Right cardiac atrium (tissue), 5 donors: ENCODE measurements at regions not wholly inside any gene's neighbourhood (a gene's known extent, or its start where the extent isn't known, plus 50 kb on each side); places are given as distances from the start of the nearest gene placed in this dataset.

ENCODE experiments used
- ATAC-seq, 2 donors: fragments of 200-7000 bp; cut with Tn5 transposase; one replicate each; pipeline versions ENCODE4 v1.8.0 to v1.9.1; 2020; ENCODE audit warnings: moderate library complexity in 2 of 2, mild to moderate bottlenecking in 1 of 2
- DNase-seq, 3 donors: peaks; one replicate each; pipeline ENCODE4 v3.0.0-alpha.2; 2020
- H3K27ac ChIP-seq: one replicate; pipeline ENCODE4 v1.5.1; 2013; ENCODE audit warnings: mild to moderate bottlenecking, low read length, control low read depth, moderate library complexity
- H3K27me3 ChIP-seq: one replicate; pipeline ENCODE4 v1.6.1; 2013; ENCODE audit not compliant: control insufficient read depth, insufficient read depth
- H3K4me1 ChIP-seq: one replicate; pipeline ENCODE4 v1.6.1; 2013; ENCODE audit warnings: low read length; ENCODE audit not compliant: control insufficient read depth, insufficient read depth
- H3K4me3 ChIP-seq: one replicate; pipeline ENCODE4 v1.5.1; 2013; ENCODE audit warnings: low read length, control low read depth
- H3K9me3 ChIP-seq: one replicate; pipeline ENCODE4 v1.6.1; 2013; ENCODE audit warnings: low read length; ENCODE audit not compliant: control insufficient read depth
- WGBS: extraction: QIAGEN DNeasy Blood & Tissue Kit; methylation state at CpG from one replicate; pipeline ENCODE4 v1.1.7; 2013; 5-methylcytosine and 5-hydroxymethylcytosine counted together
- intact Hi-C, 4 donors: fragments of 100-400 bp; cut with DNase I; formaldehyde crosslinking; loops; one replicate each; pipeline versions ENCODE4 v1.11.0 to v1.14.0; 2022 to 2023
- donor health status: healthy with polysubstance abuse.
- donor health status: DM: no; HTN: yes; CAD: no.
- donor health status: DM: no; HTN: no; CAD: no.
- donor health status: DM: no; HTN: yes; CAD: no; lungs with severe emphysema.
- donor health status: DM: yes; HTN: yes; CAD: no.

DNA sequence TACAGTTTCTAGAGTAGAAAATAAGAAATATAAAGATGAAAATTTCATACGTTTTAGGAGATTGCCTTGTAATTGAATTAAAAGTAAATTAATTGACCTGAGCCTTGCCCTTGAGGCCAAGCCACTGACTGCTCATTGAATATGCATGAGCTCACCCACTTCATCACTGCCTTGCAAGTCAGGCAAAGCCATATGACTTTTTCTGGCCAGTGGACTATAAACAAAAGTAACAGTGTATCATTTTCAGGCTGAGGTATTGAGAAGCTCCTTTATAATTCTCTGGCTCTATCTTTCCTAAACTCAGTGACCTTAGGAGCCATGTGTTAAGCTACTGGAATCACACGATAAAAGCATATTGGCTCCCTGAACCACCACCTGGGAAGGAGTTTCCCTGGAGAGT, 369.3 kb downstream of the NUAK1 start:
- ATAC-seq (no peak), DNase-seq (no peak)
- no peaks in the 10 kb centered on the region for H3K27me3 ChIP-seq
- no peak overlapping the region for H3K27ac ChIP-seq
- H3K4me1 ChIP-seq = peaks cover 3% of the 10 kb centered on the region
- intact Hi-C loops = no loop called here
- H3K9me3 ChIP-seq = no peaks in the 10 kb centered on the region
- WGBS = 84% methylated on average over 2 of the region's 2 CpGs
- H3K4me3 ChIP-seq = no peak overlapping the region

DNA sequence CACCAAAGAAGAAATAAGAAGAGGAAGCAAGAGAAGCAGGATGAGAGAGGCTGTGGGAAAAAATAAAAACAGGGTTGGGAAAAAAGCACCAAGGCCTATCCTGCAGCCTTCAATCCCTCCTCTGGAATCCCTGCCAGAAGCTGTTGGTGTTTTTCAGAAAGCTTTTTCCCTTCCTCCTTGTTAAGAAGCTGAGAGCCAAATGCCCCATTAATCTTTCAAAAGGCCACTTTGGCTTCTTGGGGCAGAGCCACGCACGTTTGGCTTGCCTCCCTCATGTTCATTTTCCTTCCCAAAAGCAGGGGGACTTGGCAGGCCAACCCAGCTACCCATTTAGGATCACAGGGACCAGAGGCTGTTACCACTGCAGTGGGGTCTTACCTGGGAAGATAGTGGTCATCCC, 365.3 kb downstream of the NUAK1 start:
- Histone ChIP-seq H3K27me3 (no peaks in the 10 kb centered on the region), H3K4me1 (peaks cover 3% of the 10 kb centered on the region), H3K4me3 (no peak overlapping the region), H3K27ac (no peak overlapping the region), H3K9me3 (no peaks in the 10 kb centered on the region)
- 32% methylated on average over 2 of the region's 2 CpGs for WGBS
- no peak for DNase-seq
- ATAC-seq = no peak
- intact Hi-C loops = no loop called here

DNA sequence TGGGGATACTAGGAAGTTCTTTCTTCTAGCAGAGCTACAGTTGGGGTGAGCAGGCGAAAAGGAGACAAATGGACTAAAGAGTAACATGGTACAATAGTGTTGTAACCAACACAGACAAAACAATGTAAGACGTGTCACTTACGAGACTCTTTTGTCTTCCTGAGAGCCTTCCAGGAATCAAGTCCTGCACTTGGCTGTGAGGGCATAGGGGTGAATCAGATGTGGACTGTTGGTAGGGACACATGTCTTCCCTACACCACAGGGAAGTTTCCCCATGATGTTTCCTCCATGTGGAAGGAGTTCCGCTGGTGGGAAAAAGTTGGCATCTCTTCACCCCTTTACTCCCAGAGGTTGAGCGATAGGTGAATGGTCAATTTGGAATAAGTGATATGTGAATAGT, 364.7 kb downstream of the NUAK1 start:
- ATAC-seq (no peak), DNase-seq (no peak)
- Histone ChIP-seq H3K27ac (no peak overlapping the region), H3K4me1 (peaks cover 3% of the 10 kb centered on the region), H3K4me3 (no peak overlapping the region), H3K9me3 (no peaks in the 10 kb centered on the region), H3K27me3 (no peaks in the 10 kb centered on the region)
- 75% methylated on average over 5 of the region's 5 CpGs for WGBS
- intact Hi-C loops = no loop called here

DNA sequence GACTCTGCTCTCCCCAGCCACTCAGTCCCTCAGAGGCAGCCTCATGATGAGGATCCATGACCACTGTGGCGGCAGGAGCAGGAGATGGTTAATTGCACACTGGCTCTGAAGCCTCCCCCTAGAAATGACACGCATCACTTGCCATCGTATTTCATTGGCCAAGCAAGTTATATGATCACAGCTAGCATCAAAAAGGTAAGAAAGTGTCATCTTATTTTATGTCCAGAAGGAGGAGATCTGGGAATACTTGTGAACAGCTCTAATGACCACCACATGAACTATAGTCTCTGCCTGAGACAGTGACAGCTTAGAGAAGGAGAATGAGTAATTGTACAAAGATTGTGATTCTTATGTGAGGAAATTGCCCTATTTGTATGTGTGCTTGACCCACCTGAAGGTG, 363.4 kb downstream of the NUAK1 start:
- H3K9me3 ChIP-seq = no peaks in the 10 kb centered on the region
- H3K27ac ChIP-seq = no peak overlapping the region
- ATAC-seq (peak in 1 of 2 donors; percentile 47), DNase-seq (no peak)
- no peak overlapping the region for H3K4me3 ChIP-seq
- peaks cover 3% of the 10 kb centered on the region for H3K4me1 ChIP-seq
- 46% methylated on average over 3 of the region's 3 CpGs for WGBS
- intact Hi-C loops = no loop called here
- no peaks in the 10 kb centered on the region for H3K27me3 ChIP-seq

DNA sequence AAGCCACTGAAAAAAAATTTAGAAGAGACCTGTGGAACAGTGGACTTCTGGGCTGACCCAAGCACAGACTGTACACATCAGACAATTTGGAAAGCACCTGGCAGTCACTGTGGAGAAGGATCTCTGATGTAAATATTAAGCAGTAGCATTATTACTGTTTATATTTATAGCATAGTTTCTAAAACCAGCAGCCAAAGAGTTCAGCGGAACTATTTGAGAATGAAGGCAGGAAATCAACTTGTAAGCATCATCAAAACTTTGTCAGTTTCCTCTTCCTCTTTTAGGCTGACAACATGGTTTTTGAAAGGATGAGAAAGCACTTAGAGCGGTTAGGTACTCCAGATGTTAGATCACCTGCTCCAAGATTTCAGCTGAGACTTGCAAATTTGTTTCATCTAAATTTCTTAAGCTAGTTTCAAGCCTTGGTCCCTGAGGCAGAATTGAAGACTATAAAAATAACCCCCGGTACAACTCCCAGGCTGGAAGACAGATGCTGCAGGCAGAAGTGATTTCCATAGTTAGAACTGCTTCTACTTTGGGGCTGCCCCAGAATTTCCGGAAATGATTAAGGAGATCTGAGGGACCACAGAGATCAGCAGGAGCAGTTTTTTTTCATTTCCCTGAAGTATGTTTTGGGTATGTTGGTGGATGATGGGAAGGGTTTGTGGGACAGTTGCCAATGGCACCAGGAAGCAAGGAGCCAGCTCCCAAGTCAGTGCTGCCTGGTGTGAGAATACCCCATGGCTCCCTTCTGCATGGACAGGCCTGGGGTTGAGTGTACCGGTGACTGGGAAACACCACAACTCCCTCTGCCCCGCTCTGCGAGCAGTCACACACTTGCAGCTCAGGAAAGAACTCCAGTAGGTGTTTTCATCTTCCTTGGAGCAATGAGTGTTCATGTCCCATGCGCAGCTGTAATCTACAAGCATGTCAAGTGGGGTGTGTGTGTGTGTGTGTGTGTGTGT, 354.5 kb downstream of the NUAK1 start:
- 62% methylated on average over 8 of the region's 8 CpGs for WGBS
- DNase-seq = peak in 1 of 3 donors; percentile 24
- Histone ChIP-seq H3K4me3 (no peak overlapping the region), H3K4me1 (no peaks in the 10 kb centered on the region), H3K27ac (no peak overlapping the region), H3K9me3 (no peaks in the 10 kb centered on the region), H3K27me3 (no peaks in the 10 kb centered on the region)
- peak in 1 of 2 donors; percentile 34 for ATAC-seq
- intact Hi-C loops = no loop called here

DNA sequence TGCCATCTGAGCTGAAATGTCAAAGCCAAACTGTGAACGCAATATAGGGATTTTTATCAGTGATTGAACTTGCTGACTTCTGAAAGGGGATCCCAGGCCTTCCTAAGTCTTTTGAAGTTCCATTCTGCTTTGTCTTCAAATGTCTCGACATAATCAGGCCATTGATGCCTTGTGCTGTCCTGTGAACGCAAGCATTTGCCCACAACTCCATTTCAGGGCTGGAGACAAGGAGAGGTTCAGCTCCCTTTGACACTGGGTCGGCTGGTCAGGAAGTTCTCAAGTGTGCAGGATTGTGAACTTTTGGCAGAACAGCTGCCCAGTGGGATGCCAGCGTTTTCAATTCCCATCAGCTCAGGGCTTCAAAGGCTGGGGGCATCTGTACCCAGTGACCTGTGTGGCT, 345.3 kb downstream of the NUAK1 start:
- Histone ChIP-seq H3K4me3 (no peak overlapping the region), H3K9me3 (no peaks in the 10 kb centered on the region), H3K27me3 (no peaks in the 10 kb centered on the region), H3K4me1 (no peaks in the 10 kb centered on the region), H3K27ac (no peak overlapping the region)
- DNase-seq (no peak), ATAC-seq (no peak)
- intact Hi-C loops = no loop called here
- 81% methylated on average over 5 of the region's 5 CpGs for WGBS

DNA sequence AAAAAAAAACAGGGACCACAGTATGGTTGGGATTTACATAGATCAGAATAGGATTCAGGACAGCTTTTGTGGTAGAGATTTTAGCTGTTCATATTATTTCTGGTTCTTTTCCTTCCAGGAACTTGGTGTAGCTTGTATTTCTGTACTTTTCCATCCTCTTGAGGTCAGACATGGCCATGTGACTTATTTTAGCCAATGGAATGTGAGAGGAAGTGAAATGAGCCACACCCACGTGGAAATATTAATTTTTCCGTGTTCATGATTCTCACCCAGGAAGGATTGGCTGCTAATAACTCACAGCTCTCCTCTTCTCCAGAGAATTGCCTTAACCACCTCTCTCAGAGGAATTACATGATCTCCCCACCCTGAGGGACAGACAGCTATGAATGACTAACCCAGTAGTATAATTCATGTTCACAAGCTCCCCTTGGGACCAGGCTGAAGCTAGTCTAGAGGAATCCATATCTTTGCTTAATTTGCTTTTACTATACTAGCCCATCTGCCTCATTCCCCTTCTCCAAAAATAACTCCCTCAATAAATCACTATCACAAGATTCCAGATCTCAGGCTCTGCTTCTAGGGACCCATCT, 340.4 kb downstream of the NUAK1 start:
- Histone ChIP-seq H3K9me3 (no peaks in the 10 kb centered on the region), H3K27ac (no peak overlapping the region), H3K4me3 (no peak overlapping the region), H3K4me1 (no peaks in the 10 kb centered on the region), H3K27me3 (no peaks in the 10 kb centered on the region)
- 64% methylated on average over 2 of the region's 2 CpGs for WGBS
- DNase-seq (no peak), ATAC-seq (no peak)
- intact Hi-C loops = no loop called here

DNA sequence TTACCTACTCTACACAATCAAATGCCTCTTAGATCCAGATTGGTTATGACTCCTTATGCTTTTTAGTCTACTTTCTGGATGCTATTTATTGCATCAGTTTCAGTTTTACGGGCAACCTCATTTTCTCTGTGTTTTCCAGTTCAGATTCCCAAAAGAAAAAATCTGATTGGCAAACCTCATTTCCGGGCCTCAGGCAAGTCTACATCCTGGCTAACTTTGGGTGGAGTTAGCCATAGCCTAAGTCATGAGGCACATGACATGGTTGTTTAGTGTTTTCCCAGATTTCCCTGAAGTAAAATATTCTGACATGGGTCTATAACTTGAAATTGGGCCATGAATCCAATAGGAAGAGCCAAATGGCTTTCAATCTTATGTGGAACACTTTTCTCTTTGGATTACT, 339.7 kb downstream of the NUAK1 start:
- Histone ChIP-seq H3K27ac (no peak overlapping the region), H3K9me3 (no peaks in the 10 kb centered on the region), H3K4me1 (no peaks in the 10 kb centered on the region), H3K4me3 (no peak overlapping the region), H3K27me3 (no peaks in the 10 kb centered on the region)
- intact Hi-C loops = no loop called here
- 61% methylated on average over 2 of the region's 2 CpGs for WGBS
- DNase-seq (no peak), ATAC-seq (peak in 1 of 2 donors; percentile 42)

DNA sequence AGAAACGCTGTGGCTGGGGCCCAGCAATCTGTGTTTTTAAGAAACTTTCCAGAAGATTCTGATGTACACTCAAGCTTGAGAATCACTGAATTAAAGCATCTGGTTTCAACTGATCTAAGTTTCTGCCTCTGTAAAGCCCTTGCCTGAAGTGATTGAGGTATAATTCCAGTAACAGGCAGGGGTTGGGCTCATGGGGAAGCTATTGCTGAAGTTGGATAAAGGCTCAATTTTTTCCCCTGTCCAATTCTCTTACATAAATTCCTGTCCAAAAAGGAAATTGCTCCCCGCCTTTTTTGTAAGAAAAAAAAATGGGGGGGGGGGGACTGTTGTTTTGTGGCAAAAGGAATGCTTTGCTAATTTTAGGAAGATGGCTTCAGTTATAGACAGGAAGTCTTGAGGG, 337.4 kb downstream of the NUAK1 start:
- WGBS = 44% methylated on average over 2 of the region's 2 CpGs
- Histone ChIP-seq H3K4me1 (no peaks in the 10 kb centered on the region), H3K27me3 (no peaks in the 10 kb centered on the region), H3K4me3 (no peak overlapping the region), H3K27ac (no peak overlapping the region), H3K9me3 (no peaks in the 10 kb centered on the region)
- DNase-seq (no peak), ATAC-seq (no peak)
- intact Hi-C loops = no loop called here

DNA sequence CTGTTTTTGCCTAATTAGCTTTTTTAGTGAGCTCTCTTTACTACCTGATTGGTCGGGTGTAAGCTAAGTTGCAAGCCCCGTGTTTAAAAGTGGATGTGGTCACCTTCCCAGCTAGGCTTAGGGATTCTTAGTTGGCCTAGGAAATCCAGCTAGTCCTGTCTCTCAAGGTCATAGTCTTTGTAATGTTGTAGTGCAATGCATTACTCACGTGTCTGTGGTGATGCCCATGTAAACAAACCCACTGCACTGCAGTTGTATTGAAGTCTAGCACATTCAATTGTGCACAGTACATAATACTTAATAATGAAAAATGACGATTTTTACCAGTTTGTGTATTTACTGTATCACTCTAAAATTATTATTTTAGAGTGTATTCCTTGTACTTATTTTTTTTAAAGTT, 335.5 kb downstream of the NUAK1 start:
- H3K9me3 ChIP-seq = no peaks in the 10 kb centered on the region
- H3K27me3 ChIP-seq = no peaks in the 10 kb centered on the region
- no peak for DNase-seq
- no peak overlapping the region for H3K27ac ChIP-seq
- H3K4me1 ChIP-seq = no peaks in the 10 kb centered on the region
- intact Hi-C loops = no loop called here
- H3K4me3 ChIP-seq = no peak overlapping the region
- no peak for ATAC-seq
- WGBS = 79% methylated on average over 4 of the region's 4 CpGs

DNA sequence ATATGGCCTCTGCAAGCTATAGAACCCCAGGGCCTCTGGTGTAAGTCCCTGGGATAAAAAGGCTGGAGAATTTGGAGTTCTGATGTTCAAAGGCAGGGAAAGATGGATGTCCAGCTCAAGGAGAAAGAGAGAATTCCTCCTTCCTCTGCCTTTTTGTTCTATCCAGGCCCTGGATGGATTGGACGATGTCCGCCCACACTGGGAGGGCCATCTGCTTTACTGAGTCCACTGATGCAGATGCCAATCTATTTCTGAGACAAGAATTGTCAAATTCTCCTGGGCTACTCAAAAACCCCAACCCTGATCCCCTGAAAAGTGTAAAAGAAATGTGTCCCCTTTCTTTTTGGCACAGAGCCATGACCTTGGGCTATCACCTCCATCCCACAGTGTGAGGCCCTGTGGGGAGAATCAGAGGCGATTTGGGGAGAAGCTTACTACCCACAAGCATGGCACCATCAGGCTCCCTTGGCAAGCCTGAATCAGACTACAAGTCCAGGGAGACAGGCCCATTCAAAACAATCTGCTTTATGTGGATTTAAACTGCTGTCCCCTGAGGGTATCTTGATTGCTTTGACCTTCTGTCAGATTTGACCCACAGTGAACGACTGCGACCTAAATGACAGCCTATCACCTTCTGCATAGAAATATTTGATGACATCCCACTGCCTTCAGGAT, 334.0 kb downstream of the NUAK1 start:
- ATAC-seq = no peak
- DNase-seq = no peak
- 71% methylated on average over 5 of the region's 5 CpGs for WGBS
- H3K27ac ChIP-seq = no peak overlapping the region
- H3K9me3 ChIP-seq = no peaks in the 10 kb centered on the region
- no peak overlapping the region for H3K4me3 ChIP-seq
- intact Hi-C loops = no loop called here
- no peaks in the 10 kb centered on the region for H3K4me1 ChIP-seq
- no peaks in the 10 kb centered on the region for H3K27me3 ChIP-seq
